Kidney tubule cell (primary cell): ENCODE measurements at regions not wholly inside any gene's neighbourhood (a gene's known extent, or its start where the extent isn't known, plus 50 kb on each side); places are given as distances from the start of the nearest gene placed in this dataset.

Experiments used
- DNase-seq: peaks from one replicate; pipeline ENCODE4 v3.0.0-alpha.2; 2018; ENCODE audit warnings: low spot score

- no peak for DNase-seq
Observed at GRCh38 chr16:48942996-48943395, 333.0 kb upstream of the N4BP1 start.

GRCh38 chr16:48936811-48937210 lies 326.8 kb upstream of the N4BP1 start:
- DNase-seq: no peak

GRCh38 chr16:48932216-48932855 lies 322.4 kb upstream of the N4BP1 start:
- no peak for DNase-seq

GRCh38 chr16:48930951-48931553 lies 321.1 kb upstream of the N4BP1 start:
- no peak for DNase-seq

- DNase-seq: no peak
Observed at GRCh38 chr16:48919791-48920190, 309.8 kb upstream of the N4BP1 start.

- DNase-seq: peak; percentile 87
Observed at GRCh38 chr16:48918520-48919258, 308.7 kb upstream of the N4BP1 start.

- no peak for DNase-seq
Observed at GRCh38 chr16:48916566-48916965, 306.6 kb upstream of the N4BP1 start.

GRCh38 chr16:48914070-48914469 lies 304.1 kb upstream of the N4BP1 start:
- DNase-seq: no peak

- no peak for DNase-seq
Observed at GRCh38 chr16:48913384-48913783, 303.4 kb upstream of the N4BP1 start.

GRCh38 chr16:48912360-48912759 lies 302.4 kb upstream of the N4BP1 start:
- DNase-seq: peak; percentile 4

- DNase-seq: no peak
Observed at GRCh38 chr16:48911700-48912099, 301.7 kb upstream of the N4BP1 start.

GRCh38 chr16:48910214-48910613 lies 300.2 kb upstream of the N4BP1 start:
- no peak for DNase-seq

- no peak for DNase-seq
Observed at GRCh38 chr16:48909231-48909630, 299.3 kb upstream of the N4BP1 start.

GRCh38 chr16:48907906-48908634 lies 298.1 kb upstream of the N4BP1 start:
- no peak for DNase-seq

GRCh38 chr16:48905632-48906505 lies 295.9 kb upstream of the N4BP1 start:
- no peak for DNase-seq

- DNase-seq: no peak
Observed at GRCh38 chr16:48904333-48904732, 294.4 kb upstream of the N4BP1 start.

- no peak for DNase-seq
Observed at GRCh38 chr16:48903039-48903438, 293.1 kb upstream of the N4BP1 start.

- no peak for DNase-seq
Observed at GRCh38 chr16:48901712-48902374, 291.9 kb upstream of the N4BP1 start.

- DNase-seq: no peak
Observed at GRCh38 chr16:48899500-48899899, 289.5 kb upstream of the N4BP1 start.

- no peak for DNase-seq
Observed at GRCh38 chr16:48897698-48898205, 287.8 kb upstream of the N4BP1 start.

GRCh38 chr16:48895142-48895541 lies 285.2 kb upstream of the N4BP1 start:
- DNase-seq: no peak
